ENCODE measurements at regions not wholly inside any gene's neighbourhood (a gene's known extent, or its start where the extent isn't known, plus 50 kb on each side); places are given as distances from the start of the nearest gene placed in this dataset.

DNA sequence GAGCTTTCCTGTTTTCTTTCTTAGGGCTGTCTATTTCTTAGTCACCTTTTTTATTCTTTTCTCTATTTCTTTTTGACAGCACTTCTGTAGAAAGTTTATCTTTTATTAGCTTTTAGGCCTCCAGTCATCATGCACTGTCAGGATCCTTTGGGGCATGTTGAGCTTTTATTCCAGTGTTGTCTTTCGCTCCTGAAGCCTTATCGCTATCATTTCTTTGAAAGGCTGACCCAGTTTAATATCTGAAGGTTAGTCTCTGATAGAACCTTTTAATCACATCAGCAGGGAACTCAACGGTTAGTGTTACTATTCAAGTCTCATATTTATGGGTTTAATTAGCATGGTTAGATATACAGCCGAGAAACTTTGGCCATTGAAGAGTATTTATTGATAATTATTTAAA lies 745.9 kb downstream of the TBC1D32 start (continued):
- TF ChIP-seq, protein P1, sequence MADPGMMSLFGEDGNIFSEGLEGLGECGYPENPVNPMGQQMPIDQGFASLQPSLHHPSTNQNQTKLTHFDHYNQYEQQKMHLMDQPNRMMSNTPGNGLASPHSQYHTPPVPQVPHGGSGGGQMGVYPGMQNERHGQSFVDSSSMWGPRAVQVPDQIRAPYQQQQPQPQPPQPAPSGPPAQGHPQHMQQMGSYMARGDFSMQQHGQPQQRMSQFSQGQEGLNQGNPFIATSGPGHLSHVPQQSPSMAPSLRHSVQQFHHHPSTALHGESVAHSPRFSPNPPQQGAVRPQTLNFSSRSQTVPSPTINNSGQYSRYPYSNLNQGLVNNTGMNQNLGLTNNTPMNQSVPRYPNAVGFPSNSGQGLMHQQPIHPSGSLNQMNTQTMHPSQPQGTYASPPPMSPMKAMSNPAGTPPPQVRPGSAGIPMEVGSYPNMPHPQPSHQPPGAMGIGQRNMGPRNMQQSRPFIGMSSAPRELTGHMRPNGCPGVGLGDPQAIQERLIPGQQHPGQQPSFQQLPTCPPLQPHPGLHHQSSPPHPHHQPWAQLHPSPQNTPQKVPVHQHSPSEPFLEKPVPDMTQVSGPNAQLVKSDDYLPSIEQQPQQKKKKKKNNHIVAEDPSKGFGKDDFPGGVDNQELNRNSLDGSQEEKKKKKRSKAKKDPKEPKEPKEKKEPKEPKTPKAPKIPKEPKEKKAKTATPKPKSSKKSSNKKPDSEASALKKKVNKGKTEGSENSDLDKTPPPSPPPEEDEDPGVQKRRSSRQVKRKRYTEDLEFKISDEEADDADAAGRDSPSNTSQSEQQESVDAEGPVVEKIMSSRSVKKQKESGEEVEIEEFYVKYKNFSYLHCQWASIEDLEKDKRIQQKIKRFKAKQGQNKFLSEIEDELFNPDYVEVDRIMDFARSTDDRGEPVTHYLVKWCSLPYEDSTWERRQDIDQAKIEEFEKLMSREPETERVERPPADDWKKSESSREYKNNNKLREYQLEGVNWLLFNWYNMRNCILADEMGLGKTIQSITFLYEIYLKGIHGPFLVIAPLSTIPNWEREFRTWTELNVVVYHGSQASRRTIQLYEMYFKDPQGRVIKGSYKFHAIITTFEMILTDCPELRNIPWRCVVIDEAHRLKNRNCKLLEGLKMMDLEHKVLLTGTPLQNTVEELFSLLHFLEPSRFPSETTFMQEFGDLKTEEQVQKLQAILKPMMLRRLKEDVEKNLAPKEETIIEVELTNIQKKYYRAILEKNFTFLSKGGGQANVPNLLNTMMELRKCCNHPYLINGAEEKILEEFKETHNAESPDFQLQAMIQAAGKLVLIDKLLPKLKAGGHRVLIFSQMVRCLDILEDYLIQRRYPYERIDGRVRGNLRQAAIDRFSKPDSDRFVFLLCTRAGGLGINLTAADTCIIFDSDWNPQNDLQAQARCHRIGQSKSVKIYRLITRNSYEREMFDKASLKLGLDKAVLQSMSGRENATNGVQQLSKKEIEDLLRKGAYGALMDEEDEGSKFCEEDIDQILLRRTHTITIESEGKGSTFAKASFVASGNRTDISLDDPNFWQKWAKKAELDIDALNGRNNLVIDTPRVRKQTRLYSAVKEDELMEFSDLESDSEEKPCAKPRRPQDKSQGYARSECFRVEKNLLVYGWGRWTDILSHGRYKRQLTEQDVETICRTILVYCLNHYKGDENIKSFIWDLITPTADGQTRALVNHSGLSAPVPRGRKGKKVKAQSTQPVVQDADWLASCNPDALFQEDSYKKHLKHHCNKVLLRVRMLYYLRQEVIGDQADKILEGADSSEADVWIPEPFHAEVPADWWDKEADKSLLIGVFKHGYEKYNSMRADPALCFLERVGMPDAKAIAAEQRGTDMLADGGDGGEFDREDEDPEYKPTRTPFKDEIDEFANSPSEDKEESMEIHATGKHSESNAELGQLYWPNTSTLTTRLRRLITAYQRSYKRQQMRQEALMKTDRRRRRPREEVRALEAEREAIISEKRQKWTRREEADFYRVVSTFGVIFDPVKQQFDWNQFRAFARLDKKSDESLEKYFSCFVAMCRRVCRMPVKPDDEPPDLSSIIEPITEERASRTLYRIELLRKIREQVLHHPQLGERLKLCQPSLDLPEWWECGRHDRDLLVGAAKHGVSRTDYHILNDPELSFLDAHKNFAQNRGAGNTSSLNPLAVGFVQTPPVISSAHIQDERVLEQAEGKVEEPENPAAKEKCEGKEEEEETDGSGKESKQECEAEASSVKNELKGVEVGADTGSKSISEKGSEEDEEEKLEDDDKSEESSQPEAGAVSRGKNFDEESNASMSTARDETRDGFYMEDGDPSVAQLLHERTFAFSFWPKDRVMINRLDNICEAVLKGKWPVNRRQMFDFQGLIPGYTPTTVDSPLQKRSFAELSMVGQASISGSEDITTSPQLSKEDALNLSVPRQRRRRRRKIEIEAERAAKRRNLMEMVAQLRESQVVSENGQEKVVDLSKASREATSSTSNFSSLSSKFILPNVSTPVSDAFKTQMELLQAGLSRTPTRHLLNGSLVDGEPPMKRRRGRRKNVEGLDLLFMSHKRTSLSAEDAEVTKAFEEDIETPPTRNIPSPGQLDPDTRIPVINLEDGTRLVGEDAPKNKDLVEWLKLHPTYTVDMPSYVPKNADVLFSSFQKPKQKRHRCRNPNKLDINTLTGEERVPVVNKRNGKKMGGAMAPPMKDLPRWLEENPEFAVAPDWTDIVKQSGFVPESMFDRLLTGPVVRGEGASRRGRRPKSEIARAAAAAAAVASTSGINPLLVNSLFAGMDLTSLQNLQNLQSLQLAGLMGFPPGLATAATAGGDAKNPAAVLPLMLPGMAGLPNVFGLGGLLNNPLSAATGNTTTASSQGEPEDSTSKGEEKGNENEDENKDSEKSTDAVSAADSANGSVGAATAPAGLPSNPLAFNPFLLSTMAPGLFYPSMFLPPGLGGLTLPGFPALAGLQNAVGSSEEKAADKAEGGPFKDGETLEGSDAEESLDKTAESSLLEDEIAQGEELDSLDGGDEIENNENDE (IDR thresholded peaks at IDR 0.05; ENCODE audit: insufficient replicate concordance, low read length) = no peak
- TF ChIP-seq PHF8 (conservative IDR thresholded peaks at IDR 0.05; ENCODE audit: low read depth, low read length) (no peak), SP2 (IDR thresholded peaks at IDR 0.05; ENCODE audit: low read length) (no peak)
